Left lung (tissue), 4 donors: ENCODE measurements at regions not wholly inside any gene's neighbourhood (a gene's known extent, or its start where the extent isn't known, plus 50 kb on each side); places are given as distances from the start of the nearest gene placed in this dataset.
"Not testable (repeated sequence)": the region's sequence is repeated elsewhere in the genome, so short reads cannot be mapped to it uniquely, and the experiment has no call there.

Source experiments
- ATAC-seq: fragments of 200-7000 bp; cut with Tn5 transposase; one replicate; pipeline ENCODE4 v1.9.1; 2020; ENCODE audit warnings: moderate library complexity
- DNase-seq, 4 donors: peaks; one replicate each; pipeline ENCODE4 v3.0.0-alpha.2; 2013 to 2020
- H3K27ac ChIP-seq, 2 donors: fragments of 200-600 bp; sonication (generic) in 1 of 2; one replicate each; pipeline versions ENCODE4 v1.5.0 to v1.8.0; 2020 to 2021
- H3K27me3 ChIP-seq, 2 donors: fragments of 200-600 bp; sonication (generic) in 1 of 2; one replicate each; pipeline versions ENCODE4 v1.5.0 to v1.8.0; 2020 to 2021
- H3K36me3 ChIP-seq, 2 donors: fragments of 200-600 bp; sonication (generic) in 1 of 2; one replicate each; pipeline versions ENCODE4 v1.5.0 to v1.8.0; 2020 to 2021
- H3K4me1 ChIP-seq, 2 donors: fragments of 200-600 bp; one replicate each; pipeline ENCODE4 v1.8.0; 2021
- H3K4me3 ChIP-seq, 2 donors: fragments of 200-600 bp; sonication (generic) in 1 of 2; one replicate each; pipeline versions ENCODE4 v1.5.0 to v1.8.0; 2020 to 2021; ENCODE audit warnings: mild to moderate bottlenecking in 1 of 2
- H3K9me3 ChIP-seq, 2 donors: fragments of 200-600 bp; sonication (generic) in 1 of 2; one replicate each; pipeline versions ENCODE4 v1.5.0 to v1.8.0; 2020 to 2021
- CTCF ChIP-seq, 2 donors: fragments of 200-600 bp; sonication (generic) in 1 of 2; IDR thresholded peaks; one replicate each; pipeline versions ENCODE4 v1.5.0 to v1.8.0; 2021; ENCODE audit warnings: antibody characterized with exemption in 2 of 2
- intact Hi-C, 2 donors: fragments of 100-400 bp; cut with DNase I; formaldehyde crosslinking; loops; one replicate each; pipeline versions ENCODE4 v1.11.2 to v1.14.2; 2022
- donor health status: DM: no; HTN: yes; CAD: no.
- donor health status: DM: no; HTN: no; CAD: no.

GRCh38 chr3:159253860-159254259, 452.0 kb downstream of the MFSD1 start:
- H3K27ac ChIP-seq = no peak overlapping the region
- no peak for TF ChIP-seq CTCF (IDR thresholded peaks at IDR 0.05)
- H3K4me1 ChIP-seq = no peaks in the 10 kb centered on the region
- H3K9me3 ChIP-seq = peaks cover 0 to 20% of the 10 kb centered on the region in 2 donors
- ATAC-seq = no peak
- H3K36me3 ChIP-seq = no peaks in the 10 kb centered on the region
- no peaks in the 10 kb centered on the region for H3K27me3 ChIP-seq
- intact Hi-C loops = loop anchor here in 1 of 2 donors (10.0 kb wide), 1 partner anchor 409 kb away; no protein-coding TSS in a partner anchor
- no peak overlapping the region for H3K4me3 ChIP-seq
- no peak for DNase-seq

GRCh38 chr3:159257954-159258353, 456.1 kb downstream of the MFSD1 start:
- intact Hi-C loops = loop anchor here in 1 of 2 donors (10.0 kb wide), 1 partner anchor 413 kb away; no protein-coding TSS in a partner anchor
- Histone ChIP-seq H3K27me3 (no peaks in the 10 kb centered on the region), H3K9me3 (peaks cover 0 to 3% of the 10 kb centered on the region in 2 donors), H3K4me3 (no peak overlapping the region), H3K27ac (no peak overlapping the region), H3K4me1 (no peaks in the 10 kb centered on the region), H3K36me3 (no peaks in the 10 kb centered on the region)
- TF ChIP-seq CTCF (IDR thresholded peaks at IDR 0.05) = no peak
- ATAC-seq (no peak), DNase-seq (no peak)

GRCh38 chr3:159258934-159259333, 457.1 kb downstream of the MFSD1 start:
- intact Hi-C loops = loop anchor here in 1 of 2 donors (10.0 kb wide), 1 partner anchor 414 kb away; no protein-coding TSS in a partner anchor

GRCh38 chr3:159260049-159260662, 458.3 kb downstream of the MFSD1 start:
- intact Hi-C loops = loop anchor here in 1 of 2 donors (10.0 kb wide), 1 partner anchor 545 kb away; no protein-coding TSS in a partner anchor
- peak; percentile 77 for ATAC-seq

More at GRCh38 chr3:159258934-159259333, 457.1 kb downstream of the MFSD1 start:
- no peaks in the 10 kb centered on the region for H3K27me3 ChIP-seq
- ATAC-seq = no peak
- no peaks in the 10 kb centered on the region for H3K4me1 ChIP-seq
- TF ChIP-seq CTCF (IDR thresholded peaks at IDR 0.05) = no peak
- no peak overlapping the region for H3K4me3 ChIP-seq
- no peak for DNase-seq
- H3K9me3 ChIP-seq = no peaks in the 10 kb centered on the region
- H3K27ac ChIP-seq = no peak overlapping the region
- H3K36me3 ChIP-seq = no peaks in the 10 kb centered on the region

DNA sequence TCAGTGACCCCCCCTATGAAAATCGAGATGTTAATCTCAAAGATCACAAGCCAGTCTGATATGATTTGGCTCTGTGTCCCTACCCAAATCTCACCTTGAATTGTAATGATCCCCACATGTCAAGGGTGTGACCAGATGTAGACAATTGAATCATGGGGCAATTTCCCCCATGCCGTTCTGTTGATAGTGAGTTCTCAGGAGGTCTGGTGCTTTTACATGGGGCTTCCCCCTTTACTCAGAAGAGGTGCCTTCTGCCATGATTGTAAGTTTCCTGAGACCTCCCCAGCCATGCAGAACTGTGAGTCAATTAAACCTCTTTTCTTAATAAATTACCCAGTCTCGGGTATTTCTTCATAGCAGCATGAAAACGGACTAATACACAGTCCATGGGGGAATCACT, 459.5 kb downstream of the MFSD1 start:
- H3K9me3 ChIP-seq, H3K4me3 ChIP-seq, ATAC-seq, H3K27me3 ChIP-seq, H3K4me1 ChIP-seq, H3K36me3 ChIP-seq, H3K27ac ChIP-seq, DNase-seq: not testable (repeated sequence)
- intact Hi-C loops = loop anchor here in 1 of 2 donors (10.0 kb wide), 1 partner anchor 543 kb away; no protein-coding TSS in a partner anchor

More at GRCh38 chr3:159260049-159260662, 458.3 kb downstream of the MFSD1 start:
- Histone ChIP-seq H3K4me3 (no peak overlapping the region), H3K27me3 (no peaks in the 10 kb centered on the region), H3K4me1 (no peaks in the 10 kb centered on the region), H3K36me3 (no peaks in the 10 kb centered on the region), H3K9me3 (no peaks in the 10 kb centered on the region), H3K27ac (no peak overlapping the region)
- peak; percentile 40 to 59 for TF ChIP-seq CTCF (IDR thresholded peaks at IDR 0.05)
- DNase-seq = peak in 2 of 4 donors; percentile 39 to 67
